Hepatic stellate cell (primary cell): ENCODE measurements at regions not wholly inside any gene's neighbourhood (a gene's known extent, or its start where the extent isn't known, plus 50 kb on each side); places are given as distances from the start of the nearest gene placed in this dataset.
"Not testable (repeated sequence)": the region's sequence is repeated elsewhere in the genome, so short reads cannot be mapped to it uniquely, and the experiment has no call there.

Source experiments
- DNase-seq: peaks from one replicate; pipeline ENCODE4 v3.0.0; 2011; ENCODE audit warnings: low spot score

- no peak for DNase-seq
Measured at GRCh38 chr2:225814554-225814953, 415.0 kb downstream of the NYAP2 start.

GRCh38 chr2:225806105-225806504 is 406.6 kb downstream of the NYAP2 start:
- no peak for DNase-seq

DNA sequence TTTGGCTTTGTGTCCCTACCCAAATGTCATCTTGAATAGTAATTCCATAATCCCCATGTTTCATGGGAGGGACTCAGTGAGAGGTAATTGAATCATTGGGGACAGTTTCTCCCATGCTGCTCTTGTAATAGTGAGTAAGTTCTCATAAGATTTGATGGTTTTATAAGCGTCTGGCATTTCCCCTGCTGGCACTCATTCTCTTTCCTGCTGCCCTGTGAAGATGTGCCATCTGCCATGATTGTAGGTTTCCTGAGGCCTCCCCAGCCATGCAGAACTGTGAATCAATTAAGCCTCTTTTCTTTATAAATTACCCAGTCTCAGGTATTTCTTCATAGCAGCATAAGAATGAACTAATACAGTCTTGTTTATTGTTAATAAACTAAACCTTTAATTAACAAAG is 402.6 kb downstream of the NYAP2 start:
- DNase-seq = not testable (repeated sequence)

DNA sequence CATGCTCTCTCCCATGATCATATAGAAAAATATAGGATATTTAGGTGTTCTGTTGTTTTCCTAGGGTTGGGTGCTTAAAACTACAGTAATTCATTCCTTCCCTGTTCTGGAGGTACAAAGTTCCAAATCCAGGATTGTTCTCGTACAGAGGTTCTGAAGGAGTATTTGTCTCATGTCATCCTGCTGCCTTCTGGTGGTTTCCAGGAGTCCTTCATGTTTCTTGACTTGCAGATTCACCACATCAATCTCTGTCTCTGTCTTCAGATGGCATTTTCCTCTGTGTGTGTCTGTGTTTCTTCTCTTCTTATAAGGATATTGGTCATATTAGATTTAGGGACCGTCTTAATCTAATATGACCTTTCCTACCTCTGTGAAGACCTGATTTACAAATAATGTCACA is 397.9 kb downstream of the NYAP2 start:
- DNase-seq = no peak

GRCh38 chr2:225794652-225795400 is 395.3 kb downstream of the NYAP2 start:
- no peak for DNase-seq

- DNase-seq = no peak
Measured at GRCh38 chr2:225793736-225794550, 394.4 kb downstream of the NYAP2 start.

- no peak for DNase-seq
Measured at GRCh38 chr2:225788571-225789094, 389.1 kb downstream of the NYAP2 start.

GRCh38 chr2:225787497-225787896 is 388.0 kb downstream of the NYAP2 start:
- no peak for DNase-seq

GRCh38 chr2:225781991-225782390 is 382.5 kb downstream of the NYAP2 start:
- DNase-seq = no peak

- no peak for DNase-seq
Measured at GRCh38 chr2:225781145-225781544, 381.6 kb downstream of the NYAP2 start.

- DNase-seq = no peak
Measured at GRCh38 chr2:225779829-225780228, 380.3 kb downstream of the NYAP2 start.

- no peak for DNase-seq
Measured at GRCh38 chr2:225773148-225773547, 373.6 kb downstream of the NYAP2 start.

GRCh38 chr2:225771701-225772100 is 372.2 kb downstream of the NYAP2 start:
- DNase-seq = no peak

- DNase-seq = no peak
Measured at GRCh38 chr2:225768741-225769140, 369.2 kb downstream of the NYAP2 start.

DNA sequence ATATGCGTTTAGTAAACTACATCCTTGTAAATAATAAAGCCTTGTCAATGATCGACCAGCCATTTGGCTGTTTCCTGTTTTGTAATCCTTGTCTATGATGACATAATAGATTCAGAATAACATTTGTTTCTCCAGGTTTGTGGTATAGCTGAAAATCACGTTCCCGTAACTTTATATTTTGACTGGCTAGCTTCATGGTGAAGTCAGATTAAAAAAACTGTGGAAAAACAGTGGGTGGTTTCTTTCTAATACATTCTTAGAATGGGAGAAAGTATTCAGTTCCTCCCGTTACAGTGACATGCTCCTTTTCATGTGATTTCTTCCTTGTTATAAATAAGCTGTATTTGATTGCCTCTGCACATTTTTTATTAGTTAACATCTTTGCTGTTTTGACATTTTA is 366.9 kb downstream of the NYAP2 start:
- DNase-seq = no peak

GRCh38 chr2:225765820-225766219 is 366.3 kb downstream of the NYAP2 start:
- DNase-seq = no peak

- DNase-seq = no peak
Measured at GRCh38 chr2:225764346-225764745, 364.8 kb downstream of the NYAP2 start.

DNA sequence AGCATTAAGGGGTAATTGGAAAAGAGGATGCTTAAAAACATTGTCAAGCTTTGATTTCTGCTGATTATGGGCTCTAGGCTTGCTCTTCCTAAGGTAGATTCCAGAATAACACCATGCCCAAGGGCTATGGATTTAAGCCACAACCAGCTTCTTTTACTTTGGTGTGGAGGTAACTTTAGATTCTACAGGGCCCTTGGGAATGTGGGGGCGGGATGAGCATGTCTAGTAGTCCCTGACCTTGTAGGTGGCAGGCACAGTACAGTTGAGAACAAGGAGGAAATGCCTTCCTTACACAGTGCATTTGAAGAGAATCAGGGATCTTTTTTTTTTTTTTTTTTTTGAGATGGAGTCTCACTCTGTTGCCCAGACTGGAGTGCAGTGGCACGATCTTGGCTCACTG is 364.2 kb downstream of the NYAP2 start:
- no peak for DNase-seq

GRCh38 chr2:225761396-225761795 is 361.9 kb downstream of the NYAP2 start:
- DNase-seq = no peak

- DNase-seq = no peak
Measured at GRCh38 chr2:225757248-225757647, 357.7 kb downstream of the NYAP2 start.

GRCh38 chr2:225756198-225756597 is 356.7 kb downstream of the NYAP2 start:
- no peak for DNase-seq

DNA sequence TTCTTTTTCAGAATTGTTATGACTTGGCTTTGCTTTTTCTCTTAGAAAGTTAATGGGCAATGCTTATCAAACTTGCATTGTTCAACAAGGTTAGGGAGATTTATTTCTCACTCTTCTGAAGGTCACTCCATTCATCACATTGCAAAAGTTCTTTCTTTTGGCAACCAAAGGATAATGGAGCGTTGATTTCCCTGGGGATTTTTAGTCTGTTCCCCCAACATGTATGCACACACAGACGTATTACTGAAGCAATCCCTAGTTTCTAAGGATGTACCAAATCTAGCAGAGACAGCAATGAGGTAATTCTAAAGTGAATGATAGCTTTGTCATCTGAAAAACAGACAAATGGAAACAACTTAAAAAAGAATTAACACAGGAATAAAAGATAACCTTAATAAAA is 349.1 kb downstream of the NYAP2 start:
- DNase-seq = no peak

DNA sequence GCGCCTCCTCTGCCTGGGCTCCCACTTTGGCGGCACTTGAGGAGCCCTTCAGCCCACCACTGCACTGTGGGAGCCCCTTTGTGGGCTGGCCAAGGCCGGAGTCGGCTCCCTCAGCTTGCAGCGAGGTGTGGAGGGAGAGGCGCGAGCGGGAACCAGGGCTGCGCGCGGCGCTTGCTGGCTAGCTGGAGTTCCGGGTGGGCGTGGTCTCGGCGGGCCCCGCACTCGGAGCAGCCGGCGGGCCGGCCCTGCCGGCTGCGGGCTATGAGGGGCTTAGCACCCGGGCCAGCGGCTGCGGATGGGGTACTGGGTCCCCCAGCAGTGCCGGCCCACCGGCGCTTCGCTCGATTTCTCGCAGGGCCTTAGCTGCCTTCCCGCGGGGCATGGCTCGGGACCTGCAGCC is 344.5 kb downstream of the NYAP2 start:
- not testable (repeated sequence) for DNase-seq
